MCF 10A (cell line): ENCODE measurements at regions not wholly inside any gene's neighbourhood (a gene's known extent, or its start where the extent isn't known, plus 50 kb on each side); places are given as distances from the start of the nearest gene placed in this dataset.
A peak's percentile ranks its signal among the peaks of the same experiment; 100 is the strongest.

Experiments
- BruUV-seq: library from RNA; stranded (reverse); fragments of 400-500 nt; replicated peaks from 2 replicates; lab custom pipeline; 2021; lab: Mats Ljungman, UMichigan
- CTCF ChIA-PET: fragments of 300-600 bp; sonication (Branson Sonifier 250); formaldehyde crosslinking; extraction: SDS; loops from one replicate; lab custom pipeline; 2021; ENCODE audit warnings: antibody characterized with exemption, inconsistent platforms; lab: Yijun Ruan, JAX
- POLR2A ChIA-PET: fragments of 300-600, 350-650 bp; sonication (Branson Sonifier 250); formaldehyde crosslinking; extraction: SDS; loops from one replicate; lab custom pipeline; 2020; ENCODE audit warnings: antibody characterized with exemption, inconsistent platforms; lab: Yijun Ruan, JAX
- DNase-seq: peaks from one replicate; pipeline ENCODE4 v3.0.0-alpha.2; 2018; ENCODE audit not compliant: unreplicated experiment
- H3K27ac Mint-ChIP-seq: one replicate; pipeline ENCODE4 v1.8.0; 2022; ENCODE audit warnings: mild to moderate bottlenecking, low read depth, mixed read lengths; ENCODE audit not compliant: unreplicated experiment
- H3K27me3 Mint-ChIP-seq: one replicate; pipeline ENCODE4 v1.8.0; 2022; ENCODE audit warnings: mixed read lengths; ENCODE audit not compliant: insufficient read depth, unreplicated experiment
- H3K36me3 Mint-ChIP-seq: one replicate; pipeline ENCODE4 v1.8.0; 2022; ENCODE audit warnings: mild to moderate bottlenecking, moderate library complexity, mixed read lengths; ENCODE audit not compliant: insufficient read depth, unreplicated experiment
- H3K4me1 Mint-ChIP-seq: one replicate; pipeline ENCODE4 v1.8.0; 2022; ENCODE audit warnings: mixed read lengths; ENCODE audit not compliant: insufficient read depth, unreplicated experiment
- H3K4me3 Mint-ChIP-seq: one replicate; pipeline ENCODE4 v1.8.0; 2022; ENCODE audit warnings: mild to moderate bottlenecking, moderate library complexity, mixed read lengths; ENCODE audit not compliant: unreplicated experiment
- H3K9me3 Mint-ChIP-seq: one replicate; pipeline ENCODE4 v1.8.0; 2022; ENCODE audit warnings: mixed read lengths; ENCODE audit not compliant: unreplicated experiment
- intact Hi-C: fragments of 100-400 bp; cut with micrococcal nuclease; formaldehyde crosslinking; loops from 2 replicates; pipeline ENCODE4 v1.14.1; 2022
- TF ChIP-seq, protein P1 (sequence below): fragments of 200-600 bp; IDR thresholded peaks from one replicate; pipeline ENCODE4 v1.8.0; 2022; ENCODE audit warnings: antibody characterized with exemption, mild to moderate bottlenecking; ENCODE audit not compliant: unreplicated experiment

DNA sequence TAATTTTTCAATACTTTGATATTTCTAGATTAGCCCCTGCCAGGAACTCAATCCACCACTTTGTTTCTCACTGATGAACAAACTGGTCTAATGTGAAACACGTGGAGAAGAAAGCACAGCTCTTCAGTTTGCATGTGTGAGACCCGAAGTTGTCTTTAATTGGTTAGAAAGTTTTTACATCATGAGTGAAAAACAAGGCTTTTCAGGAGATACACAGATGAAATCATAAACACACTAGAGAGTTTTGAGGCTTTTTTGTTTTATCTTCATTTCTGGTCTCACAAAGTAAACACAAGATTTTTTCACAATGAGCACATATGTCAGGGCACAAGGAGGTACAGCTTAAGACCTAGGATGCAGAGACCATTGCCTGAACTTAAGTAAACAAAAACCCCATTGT, 84.5 kb upstream of the MOCS2 start:
- H3K36me3 Mint-ChIP-seq, result no peaks in the 10 kb centered on the region
- intact Hi-C loops, result no loop called here
- ChIA-PET POLR2A (no interaction called here), CTCF (interaction anchor here (0.6 to 1.0 kb wide), 2 partner anchors 56 to 146 kb away, joined by 3 to 4 read pairs; no protein-coding TSS in a partner anchor)
- no peak for DNase-seq
- no peaks in the 10 kb centered on the region for H3K4me1 Mint-ChIP-seq
- no peak overlapping the region for H3K27ac Mint-ChIP-seq
- BruUV-seq, result no TSS peak
- no peaks in the 10 kb centered on the region for H3K27me3 Mint-ChIP-seq
- H3K4me3 Mint-ChIP-seq, result no peak overlapping the region
- TF ChIP-seq, protein P1, sequence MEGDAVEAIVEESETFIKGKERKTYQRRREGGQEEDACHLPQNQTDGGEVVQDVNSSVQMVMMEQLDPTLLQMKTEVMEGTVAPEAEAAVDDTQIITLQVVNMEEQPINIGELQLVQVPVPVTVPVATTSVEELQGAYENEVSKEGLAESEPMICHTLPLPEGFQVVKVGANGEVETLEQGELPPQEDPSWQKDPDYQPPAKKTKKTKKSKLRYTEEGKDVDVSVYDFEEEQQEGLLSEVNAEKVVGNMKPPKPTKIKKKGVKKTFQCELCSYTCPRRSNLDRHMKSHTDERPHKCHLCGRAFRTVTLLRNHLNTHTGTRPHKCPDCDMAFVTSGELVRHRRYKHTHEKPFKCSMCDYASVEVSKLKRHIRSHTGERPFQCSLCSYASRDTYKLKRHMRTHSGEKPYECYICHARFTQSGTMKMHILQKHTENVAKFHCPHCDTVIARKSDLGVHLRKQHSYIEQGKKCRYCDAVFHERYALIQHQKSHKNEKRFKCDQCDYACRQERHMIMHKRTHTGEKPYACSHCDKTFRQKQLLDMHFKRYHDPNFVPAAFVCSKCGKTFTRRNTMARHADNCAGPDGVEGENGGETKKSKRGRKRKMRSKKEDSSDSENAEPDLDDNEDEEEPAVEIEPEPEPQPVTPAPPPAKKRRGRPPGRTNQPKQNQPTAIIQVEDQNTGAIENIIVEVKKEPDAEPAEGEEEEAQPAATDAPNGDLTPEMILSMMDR, result no peak
- no peaks in the 10 kb centered on the region for H3K9me3 Mint-ChIP-seq

GRCh38 chr5:53199882-53200281, 90.3 kb upstream of the MOCS2 start:
- no peak overlapping the region for H3K4me3 Mint-ChIP-seq
- no peak for DNase-seq
- ChIA-PET POLR2A (no interaction called here), CTCF (interaction anchor here (0.7 kb wide), 1 partner anchor 24 kb away, joined by 3 read pairs; no protein-coding TSS in a partner anchor)
- no peaks in the 10 kb centered on the region for H3K4me1 Mint-ChIP-seq
- intact Hi-C loops, result no loop called here
- H3K27me3 Mint-ChIP-seq, result no peaks in the 10 kb centered on the region
- TF ChIP-seq, protein P1, result no peak
- H3K9me3 Mint-ChIP-seq, result no peaks in the 10 kb centered on the region
- no peaks in the 10 kb centered on the region for H3K36me3 Mint-ChIP-seq
- no TSS peak for BruUV-seq
- no peak overlapping the region for H3K27ac Mint-ChIP-seq

GRCh38 chr5:53200306-53200705, 90.7 kb upstream of the MOCS2 start:
- Mint-ChIP-seq H3K27ac (no peak overlapping the region), H3K36me3 (no peaks in the 10 kb centered on the region), H3K4me1 (no peaks in the 10 kb centered on the region), H3K27me3 (no peaks in the 10 kb centered on the region), H3K4me3 (no peak overlapping the region), H3K9me3 (no peaks in the 10 kb centered on the region)
- BruUV-seq, result no TSS peak
- no peak for DNase-seq
- ChIA-PET POLR2A (no interaction called here), CTCF (no interaction called here)
- intact Hi-C loops, result no loop called here
- TF ChIP-seq, protein P1, result no peak

GRCh38 chr5:53201746-53202145, 92.2 kb upstream of the MOCS2 start:
- no peaks in the 10 kb centered on the region for H3K9me3 Mint-ChIP-seq
- TF ChIP-seq, protein P1, result peak; percentile 8
- H3K27ac Mint-ChIP-seq, result no peak overlapping the region
- intact Hi-C loops, result no loop called here
- H3K27me3 Mint-ChIP-seq, result no peaks in the 10 kb centered on the region
- ChIA-PET POLR2A (no interaction called here), CTCF (interaction anchor here (0.6 kb wide), 1 partner anchor 1542 kb away, joined by 3 read pairs; no protein-coding TSS in a partner anchor)
- H3K4me1 Mint-ChIP-seq, result no peaks in the 10 kb centered on the region
- no peak overlapping the region for H3K4me3 Mint-ChIP-seq
- no peak for DNase-seq
- BruUV-seq, result no TSS peak
- no peaks in the 10 kb centered on the region for H3K36me3 Mint-ChIP-seq
